HepG2 (cell line): ENCODE measurements at regions not wholly inside any gene's neighbourhood (a gene's known extent, or its start where the extent isn't known, plus 50 kb on each side); places are given as distances from the start of the nearest gene placed in this dataset.

Experiments used
- ATAC-seq: fragments of 200-7000 bp; cut with Tn5 transposase; 3 replicates; pipeline ENCODE4 v1.9.1; 2020; ENCODE audit warnings: mild to moderate bottlenecking, moderate library complexity
- BruUV-seq: library from RNA; stranded (reverse); fragments of 400-500 nt; replicated peaks from 2 replicates; lab custom pipeline; 2021; lab: Mats Ljungman, UMichigan
- CTCF ChIA-PET: fragments of 300-600 bp; formaldehyde crosslinking; extraction: SDS; loops from one replicate; lab custom pipeline; 2021; ENCODE audit warnings: low total read pairs, inconsistent platforms, low intra/inter-chr PET ratio; lab: Yijun Ruan, JAX
- POLR2A ChIA-PET: fragments of 350-600 bp; sonication (Branson Sonifier 250); formaldehyde crosslinking; loops from one replicate; lab custom pipeline; 2020; ENCODE audit warnings: antibody characterized with exemption, inconsistent platforms; lab: Yijun Ruan, JAX
- DNase-seq: peaks from one replicate; pipeline ENCODE4 v3.0.0-alpha.2; 2015; ENCODE audit warnings: low spot score
- FAIRE-seq: peaks from 3 replicates; lab custom pipeline; 2011; peaks lifted over from hg19 to GRCh38; lab: Jason Lieb, UNC
- H2AFZ ChIP-seq: one replicate; pipeline ENCODE4 v1.6.1; 2011; ENCODE audit warnings: low read length, inconsistent platforms
- H3K27ac ChIP-seq: fragments of 300-600 bp; 3 replicates; pipeline ENCODE4 v1.8.0; 2011; ENCODE audit warnings: mixed run types, mild to moderate bottlenecking, mixed read lengths, low read length, inconsistent platforms; ENCODE audit not compliant: insufficient read depth; ENCODE audit errors: extremely low read length
- H3K27me3 ChIP-seq, 2 experiments: fragments of 200-600 bp in 1 of 2; 2 replicates in 1 of 2; 3 replicates in 1 of 2; pipeline versions ENCODE4 v1.6.0 to v1.8.0; 2011; ENCODE audit warnings: low read length in 2 of 2, mild to moderate bottlenecking in 2 of 2, moderate library complexity in 2 of 2, inconsistent platforms in 1 of 2; ENCODE audit not compliant: insufficient read depth in 2 of 2, control insufficient read depth in 1 of 2
- H3K36me3 ChIP-seq, 2 experiments: fragments of 200-600 bp in 1 of 2; replicated peaks in 1 of 2; 2 replicates in 1 of 2; 3 replicates in 1 of 2; pipeline versions ENCODE4 v1.5.1 to v1.8.0; 2011; ENCODE audit warnings: low read length in 2 of 2, inconsistent platforms in 1 of 2; ENCODE audit not compliant: insufficient read depth in 2 of 2, control insufficient read depth in 1 of 2
- H3K4me1 ChIP-seq: 2 replicates; pipeline ENCODE4 v1.5.1; 2012; ENCODE audit warnings: low read length, inconsistent platforms; ENCODE audit not compliant: insufficient read depth
- H3K4me2 ChIP-seq: 2 replicates; pipeline ENCODE4 v1.6.0; 2011; ENCODE audit warnings: low read depth, low read length, inconsistent platforms
- H3K4me3 ChIP-seq, 3 experiments: fragments of 200-600 bp in 1 of 3; sonication (generic), shearing (Covaris generic) in 1 of 3; replicated peaks in 1 of 3; 2 replicates each; pipeline ENCODE4 v1.5.1; 2011 to 2016; ENCODE audit warnings: low read length in 3 of 3, inconsistent platforms in 2 of 3, low read depth in 2 of 3, mild to moderate bottlenecking in 2 of 3, control low read depth in 1 of 3, mixed read lengths in 1 of 3; ENCODE audit not compliant: insufficient read depth in 1 of 3
- H3K79me2 ChIP-seq: one replicate; pipeline ENCODE4 v1.6.1; 2011; ENCODE audit warnings: low read length, inconsistent platforms; ENCODE audit not compliant: insufficient read depth
- H3K9ac ChIP-seq: 2 replicates; pipeline ENCODE4 v1.6.0; 2011; ENCODE audit warnings: mild to moderate bottlenecking, low read depth, low read length, inconsistent platforms; ENCODE audit not compliant: insufficient read depth
- H3K9me3 ChIP-seq: 2 replicates; pipeline ENCODE4 v1.5.1; 2012; ENCODE audit warnings: mild to moderate bottlenecking, low read length
- H4K20me1 ChIP-seq: 2 replicates; pipeline ENCODE4 v1.6.0; 2011; ENCODE audit warnings: inconsistent platforms, mild to moderate bottlenecking, low read length, moderate library complexity; ENCODE audit not compliant: insufficient read depth
- ATF7-NPFF ChIP-seq: sonication (generic); formaldehyde crosslinking; IDR thresholded peaks from 2 replicates; pipeline ENCODE4 v1.8.1; 2023; ENCODE audit warnings: mild to moderate bottlenecking, low read depth, missing genetic modification reagents, moderate library complexity
- CEBPG ChIP-seq: IDR thresholded peaks from 2 replicates; pipeline ENCODE4 v1.6.1; 2016
- EEA1 ChIP-seq: sonication (generic); formaldehyde crosslinking; IDR thresholded peaks from 2 replicates; pipeline ENCODE4 v1.5.1; 2020; ENCODE audit warnings: mild to moderate bottlenecking, missing genetic modification reagents, borderline replicate concordance
- ELF4 ChIP-seq: sonication (generic); formaldehyde crosslinking; IDR thresholded peaks from 2 replicates; pipeline ENCODE4 v1.5.0; 2020; ENCODE audit warnings: missing genetic modification reagents, mild to moderate bottlenecking, moderate library complexity, borderline replicate concordance
- NFKB2 ChIP-seq: sonication (generic); formaldehyde crosslinking; IDR thresholded peaks from 2 replicates; pipeline ENCODE4 v1.4.0; 2020; ENCODE audit warnings: missing genetic modification reagents, borderline replicate concordance
- SNRNP70 ChIP-seq: fragments of 200-400 bp; formaldehyde crosslinking; IDR thresholded peaks from 2 replicates; pipeline ENCODE4 v1.6.1; 2017; ENCODE audit warnings: mild to moderate bottlenecking, low read depth, low read length, moderate library complexity
- STAT5B ChIP-seq: sonication (generic); formaldehyde crosslinking; IDR thresholded peaks from 2 replicates; pipeline ENCODE4 v1.4.0; 2020; ENCODE audit warnings: missing genetic modification reagents
- TMF1 ChIP-seq: sonication (generic); formaldehyde crosslinking; IDR thresholded peaks from 2 replicates; pipeline ENCODE4 v1.8.1; 2022; ENCODE audit warnings: low read depth, missing genetic modification reagents
- ZNF263 ChIP-seq: sonication (generic); formaldehyde crosslinking; IDR thresholded peaks from 2 replicates; pipeline ENCODE4 v1.4.0; 2020; ENCODE audit warnings: missing genetic modification reagents
- ZNF44 ChIP-seq: sonication (generic); formaldehyde crosslinking; IDR thresholded peaks from 2 replicates; pipeline ENCODE4 v1.5.1; 2020; ENCODE audit warnings: mild to moderate bottlenecking, missing genetic modification reagents
- ZNF672 ChIP-seq: sonication (generic); formaldehyde crosslinking; IDR thresholded peaks from 2 replicates; pipeline ENCODE4 v1.8.1; 2022; ENCODE audit warnings: missing genetic modification reagents
- ZSCAN20 ChIP-seq: sonication (generic); formaldehyde crosslinking; IDR thresholded peaks from 2 replicates; pipeline ENCODE4 v1.4.0; 2020; ENCODE audit warnings: missing genetic modification reagents, mild to moderate bottlenecking, borderline replicate concordance
- WGBS: methylation state at CpG from one replicate; pipeline ENCODE4 v1.1.6; 2017; ENCODE audit warnings: low lambda C conversion rate; 5-methylcytosine and 5-hydroxymethylcytosine counted together
- in situ Hi-C: cut with HindIII; loops from 2 replicates; pipeline ENCODE4 v1.10.0; 2017; ENCODE audit warnings: low pct_unique_long_range_greater_than_20kb; ENCODE audit not compliant: extremely low pct_ligation_motif_present
- intact Hi-C: fragments of 100-400 bp; cut with micrococcal nuclease; formaldehyde crosslinking; loops from one replicate; pipeline ENCODE4 v1.10.0; 2022; ENCODE audit not compliant: unreplicated experiment

GRCh38 chr11:95418916-95419315 is 187.9 kb upstream of the SESN3 start:
- Histone ChIP-seq H3K4me2 (no peak overlapping the region), H2AFZ (no peak overlapping the region), H3K4me3 (no peak overlapping the region), H3K4me1 (no peaks in the 10 kb centered on the region), H3K36me3 (no peaks in the 10 kb centered on the region), H3K27me3 (no peaks in the 10 kb centered on the region), H3K79me2 (no peaks in the 10 kb centered on the region), H4K20me1 (no peaks in the 10 kb centered on the region), H3K27ac (no peak overlapping the region), H3K9ac (no peak overlapping the region), H3K9me3 (no peaks in the 10 kb centered on the region)
- DNase-seq (no peak), FAIRE-seq (no peak), ATAC-seq (no peak)
- no TSS peak for BruUV-seq
- ChIA-PET POLR2A (no interaction called here), CTCF (no interaction called here)
- 0% methylated on average over 1 of the region's 1 CpG for whole genome bisulfite sequencing
- intact Hi-C loops, result no loop called here
- in situ Hi-C loops, result no loop called here
- TF ChIP-seq CEBPG (CRISPR knock-in tag), result no peak
- no peak for TF ChIP-seq ATF7-NPFF (CRISPR knock-in tag)
- TF ChIP-seq SNRNP70, result no peak
- no peak for TF ChIP-seq ZSCAN20 (CRISPR knock-in tag)

- no peak overlapping the region for H2AFZ ChIP-seq
- DNase-seq (no peak), FAIRE-seq (no peak), ATAC-seq (no peak)
- 88% methylated on average over 1 of the region's 1 CpG for WGBS
- CTCF ChIA-PET, result no interaction called here
- H4K20me1 ChIP-seq, result no peaks in the 10 kb centered on the region
- no peaks in the 10 kb centered on the region for H3K9me3 ChIP-seq
- H3K4me2 ChIP-seq, result no peak overlapping the region
- BruUV-seq, result no TSS peak
- H3K9ac ChIP-seq, result no peak overlapping the region
- H3K4me1 ChIP-seq, result no peaks in the 10 kb centered on the region
- no peaks in the 10 kb centered on the region for H3K36me3 ChIP-seq
- no peak overlapping the region for H3K4me3 ChIP-seq
- in situ Hi-C loops (no loop called here), intact Hi-C loops (no loop called here)
- no peaks in the 10 kb centered on the region for H3K27me3 ChIP-seq
- no peaks in the 10 kb centered on the region for H3K79me2 ChIP-seq
- H3K27ac ChIP-seq, result no peak overlapping the region
- POLR2A ChIA-PET, result no interaction called here
- TF ChIP-seq TMF1 (CRISPR knock-in tag), result no peak
- no peak for TF ChIP-seq ZNF672 (CRISPR knock-in tag)
- TF ChIP-seq EEA1, result no peak
- no peak for TF ChIP-seq ELF4 (CRISPR knock-in tag)
- TF ChIP-seq ZNF263, result no peak
- no peak for TF ChIP-seq ZNF44
- no peak for TF ChIP-seq NFKB2 (CRISPR knock-in tag)
- no peak for TF ChIP-seq STAT5B (CRISPR knock-in tag)
Measured at GRCh38 chr11:95417832-95418231, 186.8 kb upstream of the SESN3 start.
